Natural killer cell (primary cell): ENCODE measurements at regions not wholly inside any gene's neighbourhood (a gene's known extent, or its start where the extent isn't known, plus 50 kb on each side); places are given as distances from the start of the nearest gene placed in this dataset.

Source experiments
- ATAC-seq, 3 donors: fragments of 150-1000 bp in 2 of 3; fragments of 200-7000 bp in 1 of 3; cut with Tn5 transposase; 1 replicate in 1 of 3; 2 replicates in 2 of 3; pipeline ENCODE4 v1.10.0; 2021; ENCODE audit warnings: mild to moderate bottlenecking in 2 of 3, moderate library complexity in 2 of 3
- DNase-seq, 2 donors: peaks; one replicate each; pipeline versions ENCODE4 v3.0.0 to v3.0.0-alpha.2; 2013 to 2021; ENCODE audit warnings: mixed read lengths in 1 of 2
- H3K27ac ChIP-seq: one replicate; pipeline ENCODE4 v1.5.1; 2013; ENCODE audit warnings: mild to moderate bottlenecking, low read length
- H3K27me3 ChIP-seq: one replicate; pipeline ENCODE4 v1.6.1; 2013; ENCODE audit warnings: low read length; ENCODE audit not compliant: control insufficient read depth, insufficient read depth
- H3K36me3 ChIP-seq: one replicate; pipeline ENCODE4 v1.6.1; 2013; ENCODE audit warnings: low read length; ENCODE audit not compliant: control insufficient read depth, insufficient read depth
- H3K4me1 ChIP-seq: one replicate; pipeline ENCODE4 v1.6.1; 2013; ENCODE audit warnings: low read length; ENCODE audit not compliant: control insufficient read depth, insufficient read depth
- H3K4me3 ChIP-seq: one replicate; pipeline ENCODE4 v1.5.1; 2013; ENCODE audit warnings: low read length
- H3K9me3 ChIP-seq: one replicate; pipeline ENCODE4 v1.6.1; 2013; ENCODE audit warnings: low read length; ENCODE audit not compliant: control insufficient read depth, insufficient read depth
- H3K27ac Mint-ChIP-seq, 2 donors: one replicate each; pipeline ENCODE4 v1.8.0; 2022; ENCODE audit warnings: mild to moderate bottlenecking in 2 of 2, mixed read lengths in 2 of 2, moderate library complexity in 1 of 2
- H3K27me3 Mint-ChIP-seq, 2 donors: one replicate each; pipeline ENCODE4 v1.8.0; 2022; ENCODE audit warnings: low read depth in 2 of 2, mixed read lengths in 2 of 2
- H3K36me3 Mint-ChIP-seq: one replicate; pipeline ENCODE4 v1.8.0; 2022; ENCODE audit warnings: mixed read lengths
- H3K4me1 Mint-ChIP-seq, 2 donors: one replicate each; pipeline ENCODE4 v1.8.0; 2022; ENCODE audit warnings: mixed read lengths in 2 of 2
- H3K4me3 Mint-ChIP-seq: one replicate; pipeline ENCODE4 v1.8.0; 2022; ENCODE audit warnings: mild to moderate bottlenecking, moderate library complexity, mixed read lengths
- H3K9me3 Mint-ChIP-seq, 2 donors: one replicate each; pipeline ENCODE4 v1.8.0; 2022; ENCODE audit warnings: mixed read lengths in 2 of 2
- CTCF ChIP-seq: fragments of 200-600 bp; IDR thresholded peaks from one replicate; pipeline ENCODE4 v1.8.0; 2022; ENCODE audit warnings: antibody characterized with exemption
- WGBS: methylation state at CpG from one replicate; pipeline ENCODE4 v1.1.7; 2013; ENCODE audit warnings: missing lambda C conversion rate; ENCODE audit not compliant: insufficient coverage; 5-methylcytosine and 5-hydroxymethylcytosine counted together
- intact Hi-C: fragments of 100-400 bp; cut with micrococcal nuclease; formaldehyde crosslinking; loops from one replicate; pipeline ENCODE4 v1.14.2; 2022

GRCh38 chr3:165466856-165467255 lies 270.7 kb upstream of the SLITRK3 start:
- Mint-ChIP-seq H3K36me3 (no peaks in the 10 kb centered on the region), H3K4me1 (no peaks in the 10 kb centered on the region), H3K9me3 (peaks cover 6 to 24% of the 10 kb centered on the region in 2 donors), H3K27ac (no peak overlapping the region), H3K27me3 (no peaks in the 10 kb centered on the region), H3K4me3 (no peak overlapping the region)
- no peaks in the 10 kb centered on the region for H3K9me3 ChIP-seq
- ATAC-seq: no peak
- no peak overlapping the region for H3K4me3 ChIP-seq
- WGBS: 90% methylated on average over 3 of the region's 4 CpGs
- H3K27me3 ChIP-seq: no peaks in the 10 kb centered on the region
- intact Hi-C loops: no loop called here
- no peak overlapping the region for H3K27ac ChIP-seq
- TF ChIP-seq CTCF: no peak
- no peaks in the 10 kb centered on the region for H3K4me1 ChIP-seq
- H3K36me3 ChIP-seq: no peaks in the 10 kb centered on the region
- no peak for DNase-seq

GRCh38 chr3:165464736-165465135 lies 268.6 kb upstream of the SLITRK3 start:
- DNase-seq: no peak
- intact Hi-C loops: no loop called here
- peaks cover 2% of the 10 kb centered on the region for H3K9me3 ChIP-seq

GRCh38 chr3:165463531-165463930 lies 267.3 kb upstream of the SLITRK3 start:
- Histone ChIP-seq H3K27me3 (no peaks in the 10 kb centered on the region), H3K27ac (no peak overlapping the region), H3K4me3 (no peak overlapping the region), H3K4me1 (no peaks in the 10 kb centered on the region), H3K36me3 (no peaks in the 10 kb centered on the region), H3K9me3 (peaks cover 2% of the 10 kb centered on the region)
- Mint-ChIP-seq H3K4me3 (no peak overlapping the region), H3K27me3 (no peaks in the 10 kb centered on the region), H3K4me1 (no peaks in the 10 kb centered on the region), H3K36me3 (no peaks in the 10 kb centered on the region), H3K9me3 (peaks cover 5 to 22% of the 10 kb centered on the region in 2 donors), H3K27ac (no peak overlapping the region)
- intact Hi-C loops: no loop called here
- TF ChIP-seq CTCF: no peak
- DNase-seq (no peak), ATAC-seq (no peak)
- 90% methylated on average over 1 of the region's 1 CpG for WGBS

More at GRCh38 chr3:165464736-165465135, 268.6 kb upstream of the SLITRK3 start:
- TF ChIP-seq CTCF: no peak
- no CpG with 5 or more reads among the region's 2 CpGs for WGBS
- H3K27ac ChIP-seq: no peak overlapping the region
- no peaks in the 10 kb centered on the region for H3K4me1 ChIP-seq
- no peak overlapping the region for H3K4me3 Mint-ChIP-seq
- no peaks in the 10 kb centered on the region for H3K4me1 Mint-ChIP-seq
- H3K27ac Mint-ChIP-seq: no peak overlapping the region
- H3K4me3 ChIP-seq: no peak overlapping the region
- H3K36me3 Mint-ChIP-seq: no peaks in the 10 kb centered on the region
- H3K27me3 Mint-ChIP-seq: no peaks in the 10 kb centered on the region
- no peaks in the 10 kb centered on the region for H3K36me3 ChIP-seq
- no peak for ATAC-seq
- peaks cover 2 to 18% of the 10 kb centered on the region in 2 donors for H3K9me3 Mint-ChIP-seq
- no peaks in the 10 kb centered on the region for H3K27me3 ChIP-seq

- Mint-ChIP-seq H3K27ac (no peak overlapping the region), H3K4me3 (no peak overlapping the region), H3K27me3 (no peaks in the 10 kb centered on the region), H3K9me3 (peaks cover 5 to 15% of the 10 kb centered on the region in 2 donors), H3K36me3 (no peaks in the 10 kb centered on the region), H3K4me1 (no peaks in the 10 kb centered on the region)
- no peak for DNase-seq
- no peak for ATAC-seq
- H3K36me3 ChIP-seq: no peaks in the 10 kb centered on the region
- intact Hi-C loops: no loop called here
- TF ChIP-seq CTCF: no peak
- peaks cover 2% of the 10 kb centered on the region for H3K9me3 ChIP-seq
- no peak overlapping the region for H3K4me3 ChIP-seq
- H3K4me1 ChIP-seq: no peaks in the 10 kb centered on the region
- H3K27me3 ChIP-seq: no peaks in the 10 kb centered on the region
- H3K27ac ChIP-seq: no peak overlapping the region
- 87% methylated on average over 4 of the region's 6 CpGs for WGBS
Measured at GRCh38 chr3:165462636-165463334, 266.6 kb upstream of the SLITRK3 start.
